HG03025 (cell line): ENCODE measurements at regions not wholly inside any gene's neighbourhood (a gene's known extent, or its start where the extent isn't known, plus 50 kb on each side); places are given as distances from the start of the nearest gene placed in this dataset.

ENCODE experiments used
- ATAC-seq: cut with Tn5 transposase; IDR thresholded peaks from one replicate; pipeline ENCODE4 v1.9.1; 2021; ENCODE audit warnings: mild to moderate bottlenecking, moderate library complexity; ENCODE audit not compliant: unreplicated experiment, low FRiP score

- ATAC-seq = no peak
Measured at GRCh38 chr2:33903701-33904100, 304.6 kb upstream of the FAM98A start.

- no peak for ATAC-seq
Measured at GRCh38 chr2:33903215-33903614, 304.1 kb upstream of the FAM98A start.

GRCh38 chr2:33900610-33901009 lies 301.5 kb upstream of the FAM98A start:
- no peak for ATAC-seq

- no peak for ATAC-seq
Measured at GRCh38 chr2:33897741-33898140, 298.6 kb upstream of the FAM98A start.

GRCh38 chr2:33893824-33894223 lies 294.7 kb upstream of the FAM98A start:
- no peak for ATAC-seq

- no peak for ATAC-seq
Measured at GRCh38 chr2:33891616-33892015, 292.5 kb upstream of the FAM98A start.

GRCh38 chr2:33890686-33891085 lies 291.6 kb upstream of the FAM98A start:
- ATAC-seq = no peak

GRCh38 chr2:33877348-33878016 lies 278.4 kb upstream of the FAM98A start:
- no peak for ATAC-seq

GRCh38 chr2:33873076-33873605 lies 274.0 kb upstream of the FAM98A start:
- no peak for ATAC-seq

GRCh38 chr2:33859811-33860461 lies 260.8 kb upstream of the FAM98A start:
- no peak for ATAC-seq

- ATAC-seq = no peak
Measured at GRCh38 chr2:33859176-33859575, 260.1 kb upstream of the FAM98A start.

GRCh38 chr2:33848486-33848885 lies 249.4 kb upstream of the FAM98A start:
- ATAC-seq = no peak

GRCh38 chr2:33839791-33840190 lies 240.7 kb upstream of the FAM98A start:
- no peak for ATAC-seq

GRCh38 chr2:33836628-33837027 lies 237.5 kb upstream of the FAM98A start:
- ATAC-seq = no peak

- ATAC-seq = no peak
Measured at GRCh38 chr2:33835911-33836310, 236.8 kb upstream of the FAM98A start.

- ATAC-seq = no peak
Measured at GRCh38 chr2:33822964-33823363, 223.9 kb upstream of the FAM98A start.

- ATAC-seq = no peak
Measured at GRCh38 chr2:33812707-33813106, 213.6 kb upstream of the FAM98A start.

- no peak for ATAC-seq
Measured at GRCh38 chr2:33810046-33810835, 211.1 kb upstream of the FAM98A start.

- no peak for ATAC-seq
Measured at GRCh38 chr2:33806041-33806440, 206.9 kb upstream of the FAM98A start.

GRCh38 chr2:33804155-33804554 lies 205.1 kb upstream of the FAM98A start:
- no peak for ATAC-seq

- no peak for ATAC-seq
Measured at GRCh38 chr2:33796511-33796910, 197.4 kb upstream of the FAM98A start.
